HepG2 (cell line): ENCODE measurements at regions not wholly inside any gene's neighbourhood (a gene's known extent, or its start where the extent isn't known, plus 50 kb on each side); places are given as distances from the start of the nearest gene placed in this dataset.
A peak's percentile ranks its signal among the peaks of the same experiment; 100 is the strongest.

Experiments
- AGO1 ChIP-seq: fragments of 200-400 bp; formaldehyde crosslinking; IDR thresholded peaks from 2 replicates; pipeline ENCODE4 v1.6.1; 2017; ENCODE audit warnings: mild to moderate bottlenecking, low read depth, low read length, moderate library complexity; ENCODE audit not compliant: poor library complexity, severe bottlenecking
- DMAP1 ChIP-seq: IDR thresholded peaks from 2 replicates; pipeline ENCODE4 v1.6.1; 2016
- GATA4 ChIP-seq: sonication (generic); IDR thresholded peaks from 2 replicates; pipeline ENCODE4 v1.6.1; 2016; ENCODE audit warnings: antibody characterized with exemption, low read depth, borderline replicate concordance
- HCFC1 ChIP-seq: fragments of 150-350 bp; IDR thresholded peaks from 2 replicates; pipeline ENCODE4 v1.6.1; 2014; ENCODE audit warnings: low read depth, low read length
- ISL2 ChIP-seq: sonication (generic); formaldehyde crosslinking; IDR thresholded peaks from 2 replicates; pipeline ENCODE4 v1.5.0; 2020; ENCODE audit warnings: missing genetic modification reagents
- MYNN ChIP-seq: sonication (generic); formaldehyde crosslinking; IDR thresholded peaks from 2 replicates; pipeline ENCODE4 v1.4.0; 2020; ENCODE audit warnings: mild to moderate bottlenecking, low read depth, missing genetic modification reagents
- NCOA2 ChIP-seq: sonication (generic); formaldehyde crosslinking; IDR thresholded peaks from 2 replicates; pipeline ENCODE4 v1.8.0; 2022; ENCODE audit warnings: inconsistent platforms
- NFYB ChIP-seq: sonication (generic); formaldehyde crosslinking; IDR thresholded peaks from 2 replicates; pipeline ENCODE4 v1.4.0; 2020; ENCODE audit warnings: missing genetic modification reagents
- SATB2 ChIP-seq: sonication (generic); formaldehyde crosslinking; IDR thresholded peaks from 2 replicates; pipeline ENCODE4 v1.5.0; 2020; ENCODE audit warnings: missing genetic modification reagents
- SP2 ChIP-seq: sonication (generic); formaldehyde crosslinking; IDR thresholded peaks from 2 replicates; pipeline ENCODE4 v1.5.1; 2020; ENCODE audit warnings: mild to moderate bottlenecking, missing genetic modification reagents
- TAF15 ChIP-seq: fragments of 200-400 bp; formaldehyde crosslinking; IDR thresholded peaks from one replicate; pipeline ENCODE4 v1.6.1; 2018; ENCODE audit warnings: mild to moderate bottlenecking, low read depth, low read length; ENCODE audit not compliant: poor library complexity, severe bottlenecking
- TIGD3 ChIP-seq: sonication (generic); formaldehyde crosslinking; IDR thresholded peaks from 2 replicates; pipeline ENCODE4 v1.5.1; 2020; ENCODE audit warnings: mild to moderate bottlenecking, missing genetic modification reagents, borderline replicate concordance
- ZNF17 ChIP-seq: sonication (generic); formaldehyde crosslinking; IDR thresholded peaks from 2 replicates; pipeline ENCODE4 v1.5.0; 2020; ENCODE audit warnings: mild to moderate bottlenecking, missing genetic modification reagents
- ZNF3 ChIP-seq: IDR thresholded peaks from 2 replicates; pipeline ENCODE4 v1.7.0; 2017; ENCODE audit warnings: inconsistent platforms
- ZNF710 ChIP-seq: sonication (generic); formaldehyde crosslinking; IDR thresholded peaks from 2 replicates; pipeline ENCODE4 v1.5.0; 2020; ENCODE audit warnings: mild to moderate bottlenecking, missing genetic modification reagents, borderline replicate concordance
- ZNF780A ChIP-seq: sonication (generic); formaldehyde crosslinking; IDR thresholded peaks from 2 replicates; pipeline ENCODE4 v1.8.0; 2022; ENCODE audit warnings: mild to moderate bottlenecking, missing genetic modification reagents, moderate library complexity
- ZNF816 ChIP-seq: sonication (generic); formaldehyde crosslinking; IDR thresholded peaks from 2 replicates; pipeline ENCODE4 v1.8.0; 2022; ENCODE audit warnings: missing genetic modification reagents, mild to moderate bottlenecking, borderline replicate concordance
- ZZZ3 ChIP-seq: sonication (generic); formaldehyde crosslinking; IDR thresholded peaks from 2 replicates; pipeline ENCODE4 v1.4.0; 2020; ENCODE audit warnings: missing genetic modification reagents, mild to moderate bottlenecking, borderline replicate concordance
- TF ChIP-seq, protein P1 (sequence below): IDR thresholded peaks from 2 replicates; pipeline ENCODE4 v1.6.1; 2016; ENCODE audit warnings: missing compliant biosample characterization, missing genetic modification reagents, borderline replicate concordance
- TF ChIP-seq, protein P2 (sequence below): sonication (generic); formaldehyde crosslinking; IDR thresholded peaks from 2 replicates; pipeline ENCODE4 v1.4.0; 2020; ENCODE audit warnings: mild to moderate bottlenecking, low read depth, missing genetic modification reagents
- TF ChIP-seq, protein P3 (sequence below): sonication (generic); formaldehyde crosslinking; IDR thresholded peaks from 2 replicates; pipeline ENCODE4 v1.8.1; 2023; ENCODE audit warnings: missing genetic modification reagents, mild to moderate bottlenecking, borderline replicate concordance
- TF ChIP-seq, protein P4 (sequence below): sonication (generic); formaldehyde crosslinking; conservative IDR thresholded peaks from 2 replicates; pipeline ENCODE4 v1.8.0; 2022; ENCODE audit warnings: low read depth, missing genetic modification reagents
- TF ChIP-seq, protein P5 (sequence below): sonication (generic); formaldehyde crosslinking; IDR thresholded peaks from 2 replicates; pipeline ENCODE4 v1.5.0; 2020; ENCODE audit warnings: missing genetic modification reagents, mild to moderate bottlenecking, borderline replicate concordance

- TF ChIP-seq, protein P1, sequence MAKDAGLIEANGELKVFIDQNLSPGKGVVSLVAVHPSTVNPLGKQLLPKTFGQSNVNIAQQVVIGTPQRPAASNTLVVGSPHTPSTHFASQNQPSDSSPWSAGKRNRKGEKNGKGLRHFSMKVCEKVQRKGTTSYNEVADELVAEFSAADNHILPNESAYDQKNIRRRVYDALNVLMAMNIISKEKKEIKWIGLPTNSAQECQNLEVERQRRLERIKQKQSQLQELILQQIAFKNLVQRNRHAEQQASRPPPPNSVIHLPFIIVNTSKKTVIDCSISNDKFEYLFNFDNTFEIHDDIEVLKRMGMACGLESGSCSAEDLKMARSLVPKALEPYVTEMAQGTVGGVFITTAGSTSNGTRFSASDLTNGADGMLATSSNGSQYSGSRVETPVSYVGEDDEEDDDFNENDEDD (CRISPR knock-in tag) = no peak
- TF ChIP-seq AGO1 (no peak), HCFC1 (no peak), ZNF780A (no peak), SP2 (no peak), ZNF816 (CRISPR knock-in tag) (no peak), TIGD3 (CRISPR knock-in tag) (no peak), ZZZ3 (CRISPR knock-in tag) (no peak), ZNF710 (CRISPR knock-in tag) (no peak), TAF15 (no peak), DMAP1 (CRISPR knock-in tag) (no peak), SATB2 (CRISPR knock-in tag) (no peak), MYNN (CRISPR knock-in tag) (no peak), GATA4 (no peak), NFYB (CRISPR knock-in tag) (no peak), NCOA2 (CRISPR knock-in tag) (peak; percentile 48; the same call in 1 of the 2 replicates), ZNF3 (CRISPR knock-in tag) (no peak), ISL2 (CRISPR knock-in tag) (peak; percentile 16; the same call in 1 of the 2 replicates), ZNF17 (CRISPR knock-in tag) (no peak)
- TF ChIP-seq, protein P2, sequence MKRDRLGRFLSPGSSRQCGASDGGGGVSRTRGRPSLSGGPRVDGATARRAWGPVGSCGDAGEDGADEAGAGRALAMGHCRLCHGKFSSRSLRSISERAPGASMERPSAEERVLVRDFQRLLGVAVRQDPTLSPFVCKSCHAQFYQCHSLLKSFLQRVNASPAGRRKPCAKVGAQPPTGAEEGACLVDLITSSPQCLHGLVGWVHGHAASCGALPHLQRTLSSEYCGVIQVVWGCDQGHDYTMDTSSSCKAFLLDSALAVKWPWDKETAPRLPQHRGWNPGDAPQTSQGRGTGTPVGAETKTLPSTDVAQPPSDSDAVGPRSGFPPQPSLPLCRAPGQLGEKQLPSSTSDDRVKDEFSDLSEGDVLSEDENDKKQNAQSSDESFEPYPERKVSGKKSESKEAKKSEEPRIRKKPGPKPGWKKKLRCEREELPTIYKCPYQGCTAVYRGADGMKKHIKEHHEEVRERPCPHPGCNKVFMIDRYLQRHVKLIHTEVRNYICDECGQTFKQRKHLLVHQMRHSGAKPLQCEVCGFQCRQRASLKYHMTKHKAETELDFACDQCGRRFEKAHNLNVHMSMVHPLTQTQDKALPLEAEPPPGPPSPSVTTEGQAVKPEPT = no peak
- TF ChIP-seq, protein P3, sequence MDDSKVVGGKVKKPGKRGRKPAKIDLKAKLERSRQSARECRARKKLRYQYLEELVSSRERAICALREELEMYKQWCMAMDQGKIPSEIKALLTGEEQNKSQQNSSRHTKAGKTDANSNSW (CRISPR knock-in tag) = no peak
- TF ChIP-seq, protein P4, sequence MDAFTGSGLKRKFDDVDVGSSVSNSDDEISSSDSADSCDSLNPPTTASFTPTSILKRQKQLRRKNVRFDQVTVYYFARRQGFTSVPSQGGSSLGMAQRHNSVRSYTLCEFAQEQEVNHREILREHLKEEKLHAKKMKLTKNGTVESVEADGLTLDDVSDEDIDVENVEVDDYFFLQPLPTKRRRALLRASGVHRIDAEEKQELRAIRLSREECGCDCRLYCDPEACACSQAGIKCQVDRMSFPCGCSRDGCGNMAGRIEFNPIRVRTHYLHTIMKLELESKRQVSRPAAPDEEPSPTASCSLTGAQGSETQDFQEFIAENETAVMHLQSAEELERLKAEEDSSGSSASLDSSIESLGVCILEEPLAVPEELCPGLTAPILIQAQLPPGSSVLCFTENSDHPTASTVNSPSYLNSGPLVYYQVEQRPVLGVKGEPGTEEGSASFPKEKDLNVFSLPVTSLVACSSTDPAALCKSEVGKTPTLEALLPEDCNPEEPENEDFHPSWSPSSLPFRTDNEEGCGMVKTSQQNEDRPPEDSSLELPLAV (CRISPR knock-in tag) = no peak
- TF ChIP-seq, protein P5, sequence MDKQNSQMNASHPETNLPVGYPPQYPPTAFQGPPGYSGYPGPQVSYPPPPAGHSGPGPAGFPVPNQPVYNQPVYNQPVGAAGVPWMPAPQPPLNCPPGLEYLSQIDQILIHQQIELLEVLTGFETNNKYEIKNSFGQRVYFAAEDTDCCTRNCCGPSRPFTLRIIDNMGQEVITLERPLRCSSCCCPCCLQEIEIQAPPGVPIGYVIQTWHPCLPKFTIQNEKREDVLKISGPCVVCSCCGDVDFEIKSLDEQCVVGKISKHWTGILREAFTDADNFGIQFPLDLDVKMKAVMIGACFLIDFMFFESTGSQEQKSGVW = no peak
Observed at GRCh38 chrX:38890963-38891362, 89.7 kb downstream of the MID1IP1 start (continued).
